NOMO-1 treated with dmso at 0.1 percent for 144 hours (cell line): ENCODE measurements at regions not wholly inside any gene's neighbourhood (a gene's known extent, or its start where the extent isn't known, plus 50 kb on each side); places are given as distances from the start of the nearest gene placed in this dataset.
"Not testable (repeated sequence)": the region's sequence is repeated elsewhere in the genome, so short reads cannot be mapped to it uniquely, and the experiment has no call there.

Source experiments
- DNase-seq: peaks from one replicate; lab custom pipeline; 2025; ENCODE audit not compliant: unreplicated experiment; lab: John Stamatoyannopoulos, UW

- no peak for DNase-seq
Observed at GRCh38 chr1:43042773-43043457, 84.2 kb upstream of the SLC2A1 start.

GRCh38 chr1:43042127-43042526 is 83.5 kb upstream of the SLC2A1 start:
- no peak for DNase-seq

GRCh38 chr1:43041591-43041990 is 82.9 kb upstream of the SLC2A1 start:
- DNase-seq = no peak

- no peak for DNase-seq
Observed at GRCh38 chr1:43039228-43040055, 80.8 kb upstream of the SLC2A1 start.

GRCh38 chr1:43038232-43038935 is 79.7 kb upstream of the SLC2A1 start:
- no peak for DNase-seq

GRCh38 chr1:43037466-43037865 is 78.8 kb upstream of the SLC2A1 start:
- DNase-seq = no peak

GRCh38 chr1:43036932-43037331 is 78.3 kb upstream of the SLC2A1 start:
- DNase-seq = no peak

- no peak for DNase-seq
Observed at GRCh38 chr1:43035821-43036741, 77.4 kb upstream of the SLC2A1 start.

- no peak for DNase-seq
Observed at GRCh38 chr1:43034778-43035177, 76.1 kb upstream of the SLC2A1 start.

- no peak for DNase-seq
Observed at GRCh38 chr1:43034195-43034658, 75.6 kb upstream of the SLC2A1 start.

GRCh38 chr1:43031316-43032203 is 72.9 kb upstream of the SLC2A1 start:
- DNase-seq = no peak

- no peak for DNase-seq
Observed at GRCh38 chr1:43024905-43025304, 66.2 kb upstream of the SLC2A1 start.

- DNase-seq = no peak
Observed at GRCh38 chr1:43021547-43022474, 63.1 kb upstream of the SLC2A1 start.

- no peak for DNase-seq
Observed at GRCh38 chr1:43019226-43019625, 60.6 kb upstream of the SLC2A1 start.

GRCh38 chr1:43018121-43018520 is 59.5 kb upstream of the SLC2A1 start:
- no peak for DNase-seq

GRCh38 chr1:43015269-43015668 is 56.6 kb upstream of the SLC2A1 start:
- DNase-seq = no peak

GRCh38 chr1:43014579-43014978 is 55.9 kb upstream of the SLC2A1 start:
- DNase-seq = not testable (repeated sequence)

- DNase-seq = no peak
Observed at GRCh38 chr1:43011020-43011419, 52.4 kb upstream of the SLC2A1 start.

- no peak for DNase-seq
Observed at GRCh38 chr1:43009274-43009673, 50.6 kb upstream of the SLC2A1 start.
